ENCODE measurements at regions not wholly inside any gene's neighbourhood (a gene's known extent, or its start where the extent isn't known, plus 50 kb on each side); places are given as distances from the start of the nearest gene placed in this dataset.

DNA sequence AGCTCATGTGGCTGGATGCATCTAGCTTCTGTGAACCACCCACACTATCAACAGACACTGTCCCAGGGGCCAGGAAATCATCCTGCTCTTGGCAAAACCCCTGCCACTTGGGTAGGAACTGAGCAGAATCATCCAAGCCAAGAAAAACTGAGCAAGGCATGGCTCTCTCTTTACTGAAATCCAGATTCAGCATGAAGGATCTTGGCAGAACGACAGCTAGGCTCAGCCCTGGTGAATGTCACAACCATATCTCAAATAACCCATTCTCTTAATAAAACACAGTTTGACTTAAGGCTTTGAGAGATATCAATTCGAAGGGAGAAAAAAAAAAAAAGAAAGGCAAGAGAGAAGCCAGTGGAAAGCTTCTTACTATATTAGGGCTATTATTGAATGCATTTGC is 72.2 kb downstream of the MAF start:
- Histone ChIP-seq H3K4me1 (peaks cover 0 to 5% (median 0%) of the 10 kb centered on the region in 4 donors), H3K27ac (no peak overlapping the region), H3K4me3 (no peak overlapping the region), H3K36me3 (no peaks in the 10 kb centered on the region), H3K27me3 (no peaks in the 10 kb centered on the region), H3K9me3 (peaks cover 0 to 5% (median 0%) of the 10 kb centered on the region in 4 donors)
- TF ChIP-seq CTCF (IDR thresholded peaks at IDR 0.05): no peak
- no peak for TF ChIP-seq POLR2A (IDR thresholded peaks at IDR 0.05)
- TF ChIP-seq EP300 (IDR thresholded peaks at IDR 0.05): no peak
- DNase-seq (ENCODE audit: low spot score in 2 of 2): no peak
- 24 to 30% methylated on average over 2 of the region's 2 CpGs for WGBS, 2 donors

DNA sequence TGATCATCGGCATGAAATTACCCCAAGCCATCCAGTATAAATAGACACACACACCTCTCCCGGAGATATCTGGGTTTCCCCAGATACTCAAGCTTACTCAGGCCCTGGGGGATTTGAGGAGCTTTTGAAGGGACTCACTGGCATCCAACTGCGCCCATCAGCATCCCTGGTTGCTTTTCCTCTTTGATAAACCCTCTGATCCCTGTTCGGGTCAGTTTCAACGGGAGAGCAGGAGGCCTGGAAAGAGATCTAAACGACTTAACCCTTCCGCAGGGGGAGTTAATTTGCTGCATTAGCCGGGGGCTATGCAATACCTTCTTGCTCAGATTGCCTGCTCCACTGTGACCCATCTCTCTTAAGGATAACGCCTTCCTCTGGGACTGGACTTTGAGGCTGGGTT is 76.6 kb downstream of the MAF start:
- no peak overlapping the region for H3K4me3 ChIP-seq
- H3K27ac ChIP-seq: no peak overlapping the region
- 71 to 75% methylated on average over 9 of the region's 9 CpGs for WGBS, 2 donors
- TF ChIP-seq EP300 (IDR thresholded peaks at IDR 0.05) (no peak), POLR2A (IDR thresholded peaks at IDR 0.05) (no peak), CTCF (IDR thresholded peaks at IDR 0.05) (no peak)
- H3K4me1 ChIP-seq: peaks cover 0 to 5% (median 0%) of the 10 kb centered on the region in 4 donors
- peaks cover 0 to 5% (median 0%) of the 10 kb centered on the region in 4 donors for H3K9me3 ChIP-seq
- H3K36me3 ChIP-seq: no peaks in the 10 kb centered on the region
- DNase-seq (ENCODE audit: low spot score in 2 of 2): no peak
- H3K27me3 ChIP-seq: no peaks in the 10 kb centered on the region

GRCh38 chr16:79519448-79519847 is 81.1 kb downstream of the MAF start:
- DNase-seq (ENCODE audit: low spot score in 2 of 2): no peak
- no peak overlapping the region for H3K4me3 ChIP-seq
- no peaks in the 10 kb centered on the region for H3K27me3 ChIP-seq
- no peak overlapping the region for H3K27ac ChIP-seq
- H3K36me3 ChIP-seq: no peaks in the 10 kb centered on the region
- no peaks in the 10 kb centered on the region for H3K4me1 ChIP-seq
- 60 to 66% methylated on average over 10 to 11 of the region's 11 CpGs for WGBS, 2 donors
- TF ChIP-seq EP300 (IDR thresholded peaks at IDR 0.05) (peak in 1 of 2 donors; percentile 14), CTCF (IDR thresholded peaks at IDR 0.05) (no peak)
- H3K9me3 ChIP-seq: no peaks in the 10 kb centered on the region

- Histone ChIP-seq H3K27ac (no peak overlapping the region), H3K4me1 (no peaks in the 10 kb centered on the region), H3K9me3 (no peaks in the 10 kb centered on the region), H3K36me3 (no peaks in the 10 kb centered on the region), H3K4me3 (no peak overlapping the region), H3K27me3 (no peaks in the 10 kb centered on the region)
- TF ChIP-seq EP300 (IDR thresholded peaks at IDR 0.05) (no peak), CTCF (IDR thresholded peaks at IDR 0.05) (no peak), POLR2A (IDR thresholded peaks at IDR 0.05) (no peak)
- DNase-seq (ENCODE audit: low spot score in 2 of 2): no peak
- WGBS, 2 donors: 74 to 78% methylated on average over 2 of the region's 2 CpGs
These were observed 83.4 kb downstream of the MAF start for GRCh38 chr16:79517156-79517555.

DNA sequence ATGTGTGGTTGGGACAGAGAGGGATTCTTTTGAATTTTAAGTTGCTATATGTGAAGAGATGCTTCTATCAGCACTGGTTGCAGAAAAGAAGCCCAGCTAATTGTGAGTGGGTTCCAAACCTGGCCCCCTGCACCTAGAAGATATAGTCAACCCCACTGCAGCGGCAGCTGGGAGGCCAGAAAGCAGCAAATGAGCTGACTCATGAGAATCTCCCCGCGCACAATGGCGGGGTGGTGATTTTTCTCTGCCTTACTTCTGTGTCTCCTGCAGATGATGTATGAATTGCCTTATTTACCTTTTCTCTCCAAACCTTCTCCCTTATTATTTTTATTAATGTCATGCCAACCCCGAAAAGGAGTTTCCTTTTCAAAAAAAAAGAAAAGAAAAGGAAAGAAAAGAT is 89.7 kb downstream of the MAF start:
- H3K4me3 ChIP-seq: no peak overlapping the region
- H3K27me3 ChIP-seq: no peaks in the 10 kb centered on the region
- H3K27ac ChIP-seq: no peak overlapping the region
- no peak for DNase-seq (ENCODE audit: low spot score in 2 of 2)
- WGBS, 2 donors: 91 to 95% methylated on average over 5 of the region's 5 CpGs
- no peaks in the 10 kb centered on the region for H3K9me3 ChIP-seq
- no peaks in the 10 kb centered on the region for H3K36me3 ChIP-seq
- no peaks in the 10 kb centered on the region for H3K4me1 ChIP-seq
- no peak for TF ChIP-seq EP300 (IDR thresholded peaks at IDR 0.05)
- no peak for TF ChIP-seq POLR2A (IDR thresholded peaks at IDR 0.05)
- no peak for TF ChIP-seq CTCF (IDR thresholded peaks at IDR 0.05)

Measured in tibial nerve (tissue), 4 donors.